ENCODE measurements at regions not wholly inside any gene's neighbourhood (a gene's known extent, or its start where the extent isn't known, plus 50 kb on each side); places are given as distances from the start of the nearest gene placed in this dataset.
"Not testable (repeated sequence)": the region's sequence is repeated elsewhere in the genome, so short reads cannot be mapped to it uniquely, and the experiment has no call there.

- DNase-seq = no peak
Measured at GRCh38 chr3:182000447-182000846, 288.7 kb downstream of the SOX2 start.

GRCh38 chr3:182005219-182005618 lies 293.5 kb downstream of the SOX2 start:
- DNase-seq = no peak

- DNase-seq = no peak
Measured at GRCh38 chr3:182005701-182006100, 294.0 kb downstream of the SOX2 start.

- DNase-seq = no peak
Measured at GRCh38 chr3:182006431-182006830, 294.7 kb downstream of the SOX2 start.

- no peak for DNase-seq
Measured at GRCh38 chr3:182007441-182007840, 295.7 kb downstream of the SOX2 start.

GRCh38 chr3:182018361-182018760 lies 306.6 kb downstream of the SOX2 start:
- DNase-seq = no peak

GRCh38 chr3:182019926-182020325 lies 308.2 kb downstream of the SOX2 start:
- no peak for DNase-seq

GRCh38 chr3:182023843-182024242 lies 312.1 kb downstream of the SOX2 start:
- DNase-seq = no peak

GRCh38 chr3:182027366-182027765 lies 315.6 kb downstream of the SOX2 start:
- DNase-seq = no peak

- no peak for DNase-seq
Measured at GRCh38 chr3:182028081-182028480, 316.4 kb downstream of the SOX2 start.

GRCh38 chr3:182034231-182034630 lies 322.5 kb downstream of the SOX2 start:
- not testable (repeated sequence) for DNase-seq

GRCh38 chr3:182035324-182035723 lies 323.6 kb downstream of the SOX2 start:
- DNase-seq = no peak

- no peak for DNase-seq
Measured at GRCh38 chr3:182036382-182036781, 324.7 kb downstream of the SOX2 start.

- DNase-seq = no peak
Measured at GRCh38 chr3:182041668-182042291, 330.1 kb downstream of the SOX2 start.

- no peak for DNase-seq
Measured at GRCh38 chr3:182045736-182046135, 334.0 kb downstream of the SOX2 start.

GRCh38 chr3:182046166-182046764 lies 334.5 kb downstream of the SOX2 start:
- DNase-seq = no peak

GRCh38 chr3:182050932-182051331 lies 339.2 kb downstream of the SOX2 start:
- DNase-seq = no peak

GRCh38 chr3:182052332-182052731 lies 340.6 kb downstream of the SOX2 start:
- no peak for DNase-seq

- no peak for DNase-seq
Measured at GRCh38 chr3:182052757-182053156, 341.0 kb downstream of the SOX2 start.

- DNase-seq = no peak
Measured at GRCh38 chr3:182058488-182058887, 346.8 kb downstream of the SOX2 start.

GRCh38 chr3:182063742-182064141 lies 352.0 kb downstream of the SOX2 start:
- no peak for DNase-seq

GRCh38 chr3:182067423-182067822 lies 355.7 kb downstream of the SOX2 start:
- DNase-seq = no peak

GRCh38 chr3:182078316-182078715 lies 366.6 kb downstream of the SOX2 start:
- DNase-seq = no peak

GRCh38 chr3:182078929-182079328 lies 367.2 kb downstream of the SOX2 start:
- no peak for DNase-seq

- no peak for DNase-seq
Measured at GRCh38 chr3:182081096-182081495, 369.4 kb downstream of the SOX2 start.

Measured in NK-92 treated with Interleukin-12 subunit alpha and Interleukin-12 subunit beta, amount 100 ng/mL, for 24 hours (cell line).